Neural cell (in vitro differentiated cells): ENCODE measurements at regions not wholly inside any gene's neighbourhood (a gene's known extent, or its start where the extent isn't known, plus 50 kb on each side); places are given as distances from the start of the nearest gene placed in this dataset.

Experiments
- H2AFZ ChIP-seq: fragments of 200-600, 300-800 bp; sonication (generic), shearing (Covaris generic); 2 replicates; pipeline ENCODE4 v1.6.0; 2014; ENCODE audit warnings: low read depth, mild to moderate bottlenecking, antibody characterized with exemption, low read length, moderate library complexity
- H3F3A ChIP-seq: fragments of 200-600 bp; shearing (Covaris generic); 2 replicates; pipeline ENCODE4 v1.6.1; 2016; ENCODE audit warnings: mild to moderate bottlenecking, moderate library complexity, mixed read lengths, antibody characterized with exemption, low read length; ENCODE audit not compliant: insufficient read depth, poor library complexity, severe bottlenecking
- H3K27ac ChIP-seq: fragments of 200-600, 300-800 bp; sonication (generic), shearing (Covaris generic); 2 replicates; pipeline ENCODE4 v1.5.1; 2014; ENCODE audit warnings: mild to moderate bottlenecking, low read length, moderate library complexity
- H3K27me3 ChIP-seq: fragments of 300-800, 200-600 bp; sonication (generic), shearing (Covaris generic); 2 replicates; pipeline ENCODE4 v1.6.0; 2014; ENCODE audit warnings: mild to moderate bottlenecking, low read depth, low read length, moderate library complexity; ENCODE audit not compliant: insufficient read depth
- H3K36me3 ChIP-seq: fragments of 300-800, 200-600 bp; sonication (generic), shearing (Covaris generic); 2 replicates; pipeline ENCODE4 v1.5.1; 2014; ENCODE audit warnings: mild to moderate bottlenecking, antibody characterized with exemption, low read length, moderate library complexity; ENCODE audit not compliant: insufficient read depth
- H3K4me2 ChIP-seq: fragments of 300-800, 200-600 bp; sonication (generic), shearing (Covaris generic); 2 replicates; pipeline ENCODE4 v1.6.0; 2014; ENCODE audit warnings: mild to moderate bottlenecking, low read length
- H3K4me3 ChIP-seq: fragments of 300-800, 200-600 bp; sonication (generic), shearing (Covaris generic); 2 replicates; pipeline ENCODE4 v1.5.1; 2014; ENCODE audit warnings: mild to moderate bottlenecking, low read length, moderate library complexity
- H3K79me2 ChIP-seq: fragments of 200-600 bp; shearing (Covaris generic); replicated peaks from 2 replicates; pipeline ENCODE4 v1.6.0; 2014; ENCODE audit warnings: mild to moderate bottlenecking, low read length, moderate library complexity; ENCODE audit not compliant: insufficient read depth
- H3K9ac ChIP-seq: fragments of 300-800, 200-600 bp; sonication (generic), shearing (Covaris generic); 2 replicates; pipeline ENCODE4 v1.6.1; 2016; ENCODE audit warnings: mild to moderate bottlenecking, low read length, mixed read lengths
- H3K9me2 ChIP-seq: fragments of 200-600 bp; shearing (Covaris generic); 2 replicates; pipeline ENCODE4 v1.6.1; 2016; ENCODE audit warnings: mild to moderate bottlenecking, low read length, mixed read lengths; ENCODE audit not compliant: insufficient read depth
- H3K9me3 ChIP-seq: fragments of 200-600, 300-800 bp; sonication (generic), shearing (Covaris generic); 2 replicates; pipeline ENCODE4 v1.6.1; 2016; ENCODE audit warnings: mild to moderate bottlenecking, mixed run types, low read length, moderate library complexity, mixed read lengths
- H4K20me1 ChIP-seq: fragments of 200-600 bp; shearing (Covaris generic); 2 replicates; pipeline ENCODE4 v1.6.1; 2016; ENCODE audit warnings: mild to moderate bottlenecking, mixed run types; ENCODE audit not compliant: insufficient read depth
- EP300 ChIP-seq: fragments of 450-650 bp; conservative IDR thresholded peaks from 2 replicates; pipeline ENCODE4 v1.6.1; 2014; ENCODE audit warnings: antibody characterized with exemption, mild to moderate bottlenecking, moderate library complexity; ENCODE audit not compliant: poor library complexity, severe bottlenecking
- EZH2 ChIP-seq: fragments of 200-600, 300-800 bp; shearing (Covaris generic), sonication (generic); IDR thresholded peaks from 2 replicates; pipeline ENCODE4 v1.6.1; 2014; ENCODE audit warnings: antibody characterized with exemption, low read length, borderline replicate concordance, mild to moderate bottlenecking; ENCODE audit not compliant: insufficient read depth, poor library complexity, severe bottlenecking
- MXI1 ChIP-seq: fragments of 450-650 bp; conservative IDR thresholded peaks from 2 replicates; pipeline ENCODE4 v1.6.1; 2014; ENCODE audit warnings: antibody characterized with exemption, mild to moderate bottlenecking; ENCODE audit not compliant: poor library complexity, severe bottlenecking
- POLR2AphosphoS5 ChIP-seq: IDR thresholded peaks from 2 replicates; pipeline ENCODE4 v1.6.1; 2012
- RAD21 ChIP-seq: fragments of 450-650 bp; conservative IDR thresholded peaks from 2 replicates; pipeline ENCODE4 v1.6.1; 2014; ENCODE audit warnings: antibody characterized with exemption, mild to moderate bottlenecking, moderate library complexity
- SMC3 ChIP-seq: fragments of 450-650 bp; conservative IDR thresholded peaks from 2 replicates; pipeline ENCODE4 v1.6.1; 2014; ENCODE audit warnings: antibody characterized with exemption, mild to moderate bottlenecking, moderate library complexity; ENCODE audit not compliant: poor library complexity
- TAF1 ChIP-seq: IDR thresholded peaks from 2 replicates; pipeline ENCODE4 v1.6.1; 2012; ENCODE audit warnings: low read depth
- TF ChIP-seq, protein P1 (sequence below): fragments of 450-650 bp; IDR thresholded peaks from 2 replicates; pipeline ENCODE4 v1.5.1; 2014; ENCODE audit warnings: antibody characterized with exemption, mild to moderate bottlenecking, moderate library complexity; ENCODE audit not compliant: poor library complexity, severe bottlenecking
- TF ChIP-seq, protein P2 (sequence below): IDR thresholded peaks from 2 replicates; pipeline ENCODE4 v1.6.1; 2012; ENCODE audit warnings: borderline replicate concordance

DNA sequence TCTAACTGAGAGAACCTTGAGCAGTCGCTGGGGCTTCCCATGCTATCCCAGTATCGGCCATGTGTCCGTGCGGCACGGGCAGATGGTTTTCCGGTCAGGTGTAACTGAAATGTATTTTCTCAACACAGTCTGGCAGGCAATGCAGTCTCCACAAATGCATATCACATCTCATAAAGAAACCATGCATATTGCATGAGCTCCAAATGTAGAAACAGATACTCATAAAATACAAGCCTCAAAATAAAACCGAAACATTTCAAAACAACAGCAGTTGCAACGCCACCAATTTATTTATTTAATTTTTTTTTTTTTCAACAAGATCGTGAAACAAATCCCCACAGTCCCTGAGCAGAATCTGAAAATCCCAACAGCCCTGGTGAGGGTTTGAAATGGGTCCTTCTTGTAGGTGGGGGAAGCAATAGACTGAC, 299.4 kb downstream of the LPIN1 start:
- H3K9me3 ChIP-seq: no peaks in the 10 kb centered on the region
- no peaks in the 10 kb centered on the region for H3K27me3 ChIP-seq
- no peak overlapping the region for H2AFZ ChIP-seq
- no peak overlapping the region for H3K4me3 ChIP-seq
- no peaks in the 10 kb centered on the region for H4K20me1 ChIP-seq
- no peaks in the 10 kb centered on the region for H3K79me2 ChIP-seq
- no peaks in the 10 kb centered on the region for H3F3A ChIP-seq
- no peak for TF ChIP-seq EP300
- TF ChIP-seq MXI1: no peak
- TF ChIP-seq SMC3: no peak
- no peak for TF ChIP-seq POLR2AphosphoS5
- TF ChIP-seq EZH2: no peak
- TF ChIP-seq TAF1: no peak
- TF ChIP-seq, protein P1, sequence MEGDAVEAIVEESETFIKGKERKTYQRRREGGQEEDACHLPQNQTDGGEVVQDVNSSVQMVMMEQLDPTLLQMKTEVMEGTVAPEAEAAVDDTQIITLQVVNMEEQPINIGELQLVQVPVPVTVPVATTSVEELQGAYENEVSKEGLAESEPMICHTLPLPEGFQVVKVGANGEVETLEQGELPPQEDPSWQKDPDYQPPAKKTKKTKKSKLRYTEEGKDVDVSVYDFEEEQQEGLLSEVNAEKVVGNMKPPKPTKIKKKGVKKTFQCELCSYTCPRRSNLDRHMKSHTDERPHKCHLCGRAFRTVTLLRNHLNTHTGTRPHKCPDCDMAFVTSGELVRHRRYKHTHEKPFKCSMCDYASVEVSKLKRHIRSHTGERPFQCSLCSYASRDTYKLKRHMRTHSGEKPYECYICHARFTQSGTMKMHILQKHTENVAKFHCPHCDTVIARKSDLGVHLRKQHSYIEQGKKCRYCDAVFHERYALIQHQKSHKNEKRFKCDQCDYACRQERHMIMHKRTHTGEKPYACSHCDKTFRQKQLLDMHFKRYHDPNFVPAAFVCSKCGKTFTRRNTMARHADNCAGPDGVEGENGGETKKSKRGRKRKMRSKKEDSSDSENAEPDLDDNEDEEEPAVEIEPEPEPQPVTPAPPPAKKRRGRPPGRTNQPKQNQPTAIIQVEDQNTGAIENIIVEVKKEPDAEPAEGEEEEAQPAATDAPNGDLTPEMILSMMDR: no peak
- TF ChIP-seq, protein P2, sequence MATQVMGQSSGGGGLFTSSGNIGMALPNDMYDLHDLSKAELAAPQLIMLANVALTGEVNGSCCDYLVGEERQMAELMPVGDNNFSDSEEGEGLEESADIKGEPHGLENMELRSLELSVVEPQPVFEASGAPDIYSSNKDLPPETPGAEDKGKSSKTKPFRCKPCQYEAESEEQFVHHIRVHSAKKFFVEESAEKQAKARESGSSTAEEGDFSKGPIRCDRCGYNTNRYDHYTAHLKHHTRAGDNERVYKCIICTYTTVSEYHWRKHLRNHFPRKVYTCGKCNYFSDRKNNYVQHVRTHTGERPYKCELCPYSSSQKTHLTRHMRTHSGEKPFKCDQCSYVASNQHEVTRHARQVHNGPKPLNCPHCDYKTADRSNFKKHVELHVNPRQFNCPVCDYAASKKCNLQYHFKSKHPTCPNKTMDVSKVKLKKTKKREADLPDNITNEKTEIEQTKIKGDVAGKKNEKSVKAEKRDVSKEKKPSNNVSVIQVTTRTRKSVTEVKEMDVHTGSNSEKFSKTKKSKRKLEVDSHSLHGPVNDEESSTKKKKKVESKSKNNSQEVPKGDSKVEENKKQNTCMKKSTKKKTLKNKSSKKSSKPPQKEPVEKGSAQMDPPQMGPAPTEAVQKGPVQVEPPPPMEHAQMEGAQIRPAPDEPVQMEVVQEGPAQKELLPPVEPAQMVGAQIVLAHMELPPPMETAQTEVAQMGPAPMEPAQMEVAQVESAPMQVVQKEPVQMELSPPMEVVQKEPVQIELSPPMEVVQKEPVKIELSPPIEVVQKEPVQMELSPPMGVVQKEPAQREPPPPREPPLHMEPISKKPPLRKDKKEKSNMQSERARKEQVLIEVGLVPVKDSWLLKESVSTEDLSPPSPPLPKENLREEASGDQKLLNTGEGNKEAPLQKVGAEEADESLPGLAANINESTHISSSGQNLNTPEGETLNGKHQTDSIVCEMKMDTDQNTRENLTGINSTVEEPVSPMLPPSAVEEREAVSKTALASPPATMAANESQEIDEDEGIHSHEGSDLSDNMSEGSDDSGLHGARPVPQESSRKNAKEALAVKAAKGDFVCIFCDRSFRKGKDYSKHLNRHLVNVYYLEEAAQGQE: no peak
- no peak for TF ChIP-seq RAD21
- no peaks in the 10 kb centered on the region for H3K36me3 ChIP-seq
- no peaks in the 10 kb centered on the region for H3K9me2 ChIP-seq
- no peak overlapping the region for H3K4me2 ChIP-seq
- H3K27ac ChIP-seq: no peak overlapping the region
- H3K9ac ChIP-seq: no peak overlapping the region

DNA sequence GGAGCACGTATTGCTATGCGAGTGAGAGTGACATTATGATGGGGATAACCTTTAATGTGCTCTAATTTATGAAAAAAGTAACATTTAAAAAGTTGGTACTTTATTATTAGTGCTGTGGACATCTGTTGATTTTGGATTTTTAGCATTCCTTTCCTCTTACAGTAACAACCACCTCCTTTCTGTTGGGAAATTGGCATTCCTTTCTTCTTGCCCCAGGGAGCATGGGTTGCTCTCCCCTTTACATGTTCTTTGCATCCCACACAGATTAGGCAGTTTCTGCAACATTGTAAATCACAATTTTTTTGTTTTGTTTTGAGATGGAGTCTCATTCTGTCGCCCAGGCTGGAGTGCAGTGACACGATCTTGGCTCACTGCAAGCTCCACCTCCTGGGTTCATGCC, 300.2 kb downstream of the LPIN1 start:
- no peak overlapping the region for H2AFZ ChIP-seq
- no peaks in the 10 kb centered on the region for H3K9me2 ChIP-seq
- no peaks in the 10 kb centered on the region for H4K20me1 ChIP-seq
- no peak overlapping the region for H3K4me3 ChIP-seq
- H3K4me2 ChIP-seq: no peak overlapping the region
- H3K79me2 ChIP-seq: no peaks in the 10 kb centered on the region
- no peaks in the 10 kb centered on the region for H3F3A ChIP-seq
- H3K27ac ChIP-seq: no peak overlapping the region
- no peaks in the 10 kb centered on the region for H3K36me3 ChIP-seq
- H3K27me3 ChIP-seq: no peaks in the 10 kb centered on the region
- no peaks in the 10 kb centered on the region for H3K9me3 ChIP-seq
- no peak overlapping the region for H3K9ac ChIP-seq
- no peak for TF ChIP-seq EZH2
- no peak for TF ChIP-seq POLR2AphosphoS5

DNA sequence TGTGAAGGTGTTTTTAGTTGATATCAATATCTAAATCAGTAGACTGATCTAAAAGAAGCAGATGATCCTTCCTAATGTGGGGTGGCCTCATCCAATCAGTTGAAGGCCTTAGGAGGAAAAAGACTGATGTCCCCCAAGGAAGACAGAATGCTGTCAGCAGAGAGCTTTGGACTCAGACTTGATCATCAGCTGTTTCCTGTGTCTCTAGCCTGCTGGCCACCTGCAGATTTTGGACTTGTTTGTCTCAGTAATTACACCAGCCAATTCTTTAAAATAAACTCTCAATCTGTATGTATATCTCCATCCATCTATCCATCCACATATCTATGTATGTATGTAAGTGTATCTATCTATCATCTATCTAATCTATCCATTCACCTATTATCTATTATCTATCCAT, 301.3 kb downstream of the LPIN1 start:
- no peaks in the 10 kb centered on the region for H4K20me1 ChIP-seq
- no peak overlapping the region for H3K4me3 ChIP-seq
- no peaks in the 10 kb centered on the region for H3K79me2 ChIP-seq
- no peaks in the 10 kb centered on the region for H3K9me2 ChIP-seq
- H2AFZ ChIP-seq: no peak overlapping the region
- no peaks in the 10 kb centered on the region for H3K36me3 ChIP-seq
- no peaks in the 10 kb centered on the region for H3K9me3 ChIP-seq
- no peak overlapping the region for H3K4me2 ChIP-seq
- H3K9ac ChIP-seq: no peak overlapping the region
- H3K27ac ChIP-seq: no peak overlapping the region
- no peaks in the 10 kb centered on the region for H3K27me3 ChIP-seq
- H3F3A ChIP-seq: no peaks in the 10 kb centered on the region
- no peak for TF ChIP-seq POLR2AphosphoS5
- no peak for TF ChIP-seq TAF1
- no peak for TF ChIP-seq EP300
- no peak for TF ChIP-seq RAD21
- TF ChIP-seq, protein P2: no peak
- TF ChIP-seq SMC3: no peak
- TF ChIP-seq, protein P1: no peak
- TF ChIP-seq MXI1: no peak
- TF ChIP-seq EZH2: no peak
